ENCODE measurements at regions not wholly inside any gene's neighbourhood (a gene's known extent, or its start where the extent isn't known, plus 50 kb on each side); places are given as distances from the start of the nearest gene placed in this dataset.

DNA sequence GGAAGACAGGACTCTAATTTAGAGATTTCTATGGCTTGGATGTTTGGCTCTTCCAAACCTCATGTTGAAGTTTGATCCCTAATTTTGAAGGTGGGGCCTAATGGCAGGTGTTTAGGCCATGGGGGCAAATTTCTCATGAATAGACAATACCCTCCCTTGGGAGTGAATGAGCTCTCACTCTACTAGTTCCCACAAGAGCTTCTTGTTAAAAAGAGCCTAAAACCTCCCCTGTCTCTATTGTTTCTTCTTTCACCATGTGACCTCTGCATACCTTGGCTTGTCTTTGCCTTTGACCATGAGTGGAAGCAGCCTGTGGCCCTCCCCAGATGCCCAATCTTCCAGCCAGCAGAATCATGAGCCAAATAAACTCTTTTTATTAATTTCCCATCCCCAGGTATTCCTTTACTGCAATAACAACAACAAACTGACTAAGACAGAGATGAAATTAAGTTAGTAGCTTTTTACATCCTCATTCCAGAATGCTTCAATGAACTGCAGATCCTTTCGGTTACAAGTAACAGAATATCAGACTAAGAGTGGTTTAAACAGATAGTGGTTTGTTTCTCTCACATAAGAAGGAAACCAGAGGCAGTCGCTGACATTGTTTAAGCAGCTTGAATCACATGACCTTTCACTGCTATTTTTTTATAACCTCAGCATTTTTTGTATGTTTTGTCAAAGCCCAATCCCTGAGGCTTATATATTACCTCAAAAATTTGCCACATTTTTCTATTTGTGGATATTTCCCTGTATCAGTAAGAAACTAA, 1013.3 kb upstream of the SEMA6D start:
- no peak for DNase-seq (ENCODE audit: low read depth in 2 of 2)

DNA sequence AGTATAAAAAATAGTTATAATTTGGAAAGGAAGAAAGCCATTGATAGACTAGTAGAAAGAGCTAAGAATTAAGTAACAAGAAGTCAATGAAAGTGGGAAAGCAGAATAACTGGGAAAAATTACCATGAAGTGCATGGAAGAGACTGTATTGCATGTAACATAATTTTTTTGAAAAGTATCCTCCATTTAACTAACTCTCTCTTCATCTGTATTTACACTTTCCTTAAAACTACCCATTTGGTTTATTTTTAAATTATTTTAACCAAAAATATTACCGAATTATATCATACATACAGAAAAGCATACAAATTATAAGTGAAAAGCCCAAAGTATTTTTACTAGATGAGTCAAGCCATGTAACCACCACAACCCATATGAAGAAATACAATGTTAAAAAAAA, 1009.9 kb upstream of the SEMA6D start:
- no peak for DNase-seq (ENCODE audit: low read depth in 2 of 2)

DNA sequence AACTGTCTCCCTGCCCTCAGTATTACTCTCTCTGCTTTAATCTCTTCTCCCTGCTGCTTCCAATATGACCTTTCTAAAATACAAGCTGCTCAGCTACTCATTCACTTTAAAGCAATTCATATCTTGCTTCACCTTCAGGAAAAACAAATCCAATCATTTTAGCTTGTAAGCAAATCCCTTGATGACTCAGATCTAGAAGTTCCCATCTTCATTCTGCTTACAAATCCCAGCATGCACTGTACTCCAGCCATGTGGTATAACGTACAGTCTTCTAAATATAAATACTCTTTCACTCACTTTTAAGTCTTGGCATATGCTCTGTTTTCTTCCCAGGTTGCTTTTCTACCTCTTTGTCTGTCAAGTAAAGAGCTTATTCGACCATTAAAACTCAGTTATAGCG, 1009.1 kb upstream of the SEMA6D start:
- DNase-seq (ENCODE audit: low read depth in 2 of 2), result no peak

DNA sequence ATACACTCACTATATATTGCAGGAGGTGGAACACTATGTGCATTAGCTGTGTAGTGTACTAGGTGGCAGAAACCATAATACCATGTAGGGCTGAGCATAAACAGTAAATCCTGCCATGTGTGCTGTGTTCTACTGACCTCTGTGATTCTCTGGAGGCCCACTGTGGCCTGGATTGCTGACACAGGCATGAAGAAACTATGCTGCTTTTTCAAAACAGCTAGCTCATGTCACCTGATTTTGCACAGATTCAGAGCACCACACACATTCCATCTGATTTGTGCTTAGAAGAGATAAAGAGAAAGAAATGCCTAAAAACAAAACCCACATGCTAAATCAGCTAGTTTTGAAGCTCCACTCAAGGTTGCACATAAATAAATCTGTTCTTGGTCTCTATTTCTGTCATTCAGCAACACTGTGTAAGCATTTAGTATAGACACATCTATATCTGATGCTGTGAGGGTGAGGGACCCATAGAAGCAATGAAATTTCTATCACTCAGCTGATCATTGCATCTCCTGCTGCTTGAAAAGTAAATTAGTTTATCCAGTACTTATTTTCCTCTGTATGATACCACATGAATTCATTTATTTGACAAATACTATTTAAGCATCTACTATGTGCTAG, 1007.7 kb upstream of the SEMA6D start:
- no peak for DNase-seq (ENCODE audit: low read depth in 2 of 2)

DNA sequence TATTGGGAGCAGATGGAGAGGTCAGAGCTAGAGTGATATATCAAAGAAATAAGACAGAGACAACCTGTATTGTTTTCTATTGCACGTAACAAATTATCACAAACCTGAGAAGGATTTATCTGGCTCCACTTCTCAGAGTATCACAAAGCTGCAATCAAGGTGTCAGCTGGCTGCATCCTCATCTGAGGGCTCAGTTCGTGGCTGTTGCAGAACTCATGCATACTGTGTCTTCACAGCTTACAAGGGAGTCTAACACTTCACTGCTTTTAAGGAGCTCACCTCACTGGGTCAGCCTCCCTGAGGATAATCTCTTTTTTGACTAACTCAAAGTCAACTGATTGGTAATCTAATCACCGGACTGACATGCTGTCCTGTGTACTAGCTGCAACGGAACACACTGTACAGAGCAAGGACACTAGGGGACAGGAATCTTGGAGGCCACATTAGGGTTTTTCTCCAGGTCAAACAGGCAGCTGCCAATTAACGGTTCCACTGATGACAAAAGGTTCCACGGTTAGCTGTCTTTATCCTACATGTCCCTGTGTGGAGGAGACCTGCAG, 1006.8 kb upstream of the SEMA6D start:
- DNase-seq (ENCODE audit: low read depth in 2 of 2), result no peak

DNA sequence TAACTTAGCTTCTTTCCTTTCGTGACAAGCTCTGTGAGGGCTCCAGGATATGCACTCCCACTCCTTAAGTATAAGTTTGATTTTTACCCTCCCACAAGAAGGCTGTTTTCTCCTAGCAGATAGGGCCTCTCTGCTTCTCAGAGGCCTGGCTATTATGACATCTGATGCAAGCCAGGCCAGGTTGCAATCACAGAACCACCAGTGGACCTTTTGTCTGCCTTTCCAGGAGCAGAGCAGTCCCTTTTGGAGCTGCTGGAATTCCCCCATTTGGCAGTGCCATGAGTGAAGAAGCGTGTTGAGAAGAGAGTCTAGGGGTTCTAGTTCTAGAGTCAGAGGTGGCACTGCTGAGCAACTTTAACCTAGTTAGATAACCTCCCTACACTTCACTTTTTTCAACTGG, 1004.3 kb upstream of the SEMA6D start:
- no peak for DNase-seq (ENCODE audit: low read depth in 2 of 2)

DNA sequence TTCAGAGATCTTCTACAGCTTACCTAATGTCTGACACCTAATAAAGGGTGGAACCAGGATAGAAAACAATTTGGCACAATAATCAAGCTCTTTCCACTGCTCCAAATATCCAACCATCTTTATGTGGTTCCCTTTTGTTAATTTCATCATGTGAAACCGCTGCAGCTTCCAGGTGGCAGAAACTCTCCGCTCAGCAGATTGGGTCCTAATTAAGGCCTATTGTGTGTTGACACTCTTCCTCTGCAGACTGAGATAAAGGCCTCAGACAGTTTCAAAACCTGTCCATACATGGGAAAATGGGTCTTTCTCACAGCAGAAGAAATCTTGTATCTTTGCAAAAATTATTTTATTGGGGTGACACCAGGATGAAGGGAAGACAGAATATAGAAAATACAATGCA, 1002.4 kb upstream of the SEMA6D start:
- DNase-seq (ENCODE audit: low read depth in 2 of 2), result no peak

DNA sequence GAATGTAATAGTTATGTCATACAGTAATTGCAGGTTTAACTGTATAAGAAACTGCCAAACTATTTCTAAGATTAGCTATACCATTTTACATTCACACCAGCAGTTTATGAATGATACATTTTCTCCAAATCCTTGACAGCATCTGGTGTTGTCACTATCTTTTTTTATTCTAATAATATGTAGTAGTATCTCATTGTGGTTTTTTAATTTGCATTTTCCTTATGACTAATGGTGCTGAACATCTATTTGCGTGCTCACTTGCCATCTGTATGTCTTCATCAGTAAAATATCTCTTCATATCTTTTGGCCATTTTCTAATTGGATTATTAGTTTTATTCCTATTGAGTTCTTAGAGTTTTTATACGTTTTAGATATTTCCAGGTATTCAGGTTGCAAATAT, 994.0 kb upstream of the SEMA6D start:
- DNase-seq (ENCODE audit: low read depth in 2 of 2), result no peak

DNA sequence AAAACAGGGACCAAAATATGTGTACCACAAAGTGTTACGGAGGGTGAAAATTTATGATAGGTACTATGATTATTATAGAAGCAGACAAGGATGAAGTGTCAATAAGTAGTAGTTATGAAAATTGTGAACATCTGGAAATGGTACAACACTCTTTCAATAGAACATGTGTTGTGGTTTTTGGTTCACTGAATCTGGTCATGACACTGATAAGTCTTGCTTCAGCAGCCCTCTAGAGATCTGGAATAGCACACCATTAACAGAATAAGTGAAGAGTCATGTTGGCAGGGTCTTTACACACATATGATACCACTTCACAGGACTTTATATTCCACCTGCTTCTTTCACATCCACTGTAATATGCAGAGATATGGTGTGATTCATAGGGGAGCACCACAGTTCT, 985.2 kb upstream of the SEMA6D start:
- no peak for DNase-seq (ENCODE audit: low read depth in 2 of 2)

DNA sequence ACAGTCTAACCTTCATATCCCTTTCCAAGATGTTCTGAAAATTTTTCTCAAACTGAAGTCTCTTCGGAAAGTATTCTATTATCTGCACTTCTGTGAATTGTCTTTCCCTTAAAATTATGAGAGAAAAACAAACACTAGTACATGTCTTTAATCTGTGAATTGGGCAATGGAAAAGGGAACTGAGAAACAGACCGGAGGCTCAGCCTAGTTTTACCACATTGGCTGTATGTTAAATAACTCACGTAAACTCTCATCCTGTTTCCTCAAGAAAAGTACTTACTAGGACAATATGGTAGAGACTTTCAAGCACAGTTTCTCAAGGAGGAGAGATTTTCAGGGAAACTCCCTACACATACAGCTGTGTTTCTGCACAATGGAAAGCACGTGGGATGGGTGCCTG, 982.2 kb upstream of the SEMA6D start:
- no peak for DNase-seq (ENCODE audit: low read depth in 2 of 2)

DNA sequence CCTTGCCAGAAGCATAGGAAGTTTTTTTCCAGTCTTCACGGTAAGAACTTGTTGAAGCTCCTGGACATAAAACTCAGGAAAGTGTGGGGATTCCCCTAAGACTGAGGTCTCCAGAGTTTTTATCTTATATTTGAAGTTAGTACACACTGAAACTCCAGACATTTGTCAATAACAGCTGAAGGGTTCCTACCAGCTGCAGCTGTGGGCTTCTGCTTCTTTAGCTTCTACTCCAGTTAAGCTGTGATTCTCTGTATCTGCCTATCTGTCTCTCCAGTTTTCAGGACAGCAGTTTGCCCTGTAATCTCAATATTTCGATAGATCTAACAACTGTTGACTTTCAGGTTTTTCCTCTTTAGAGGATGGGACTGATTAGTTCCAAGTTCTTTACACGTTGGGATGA, 966.0 kb upstream of the SEMA6D start:
- no peak for DNase-seq (ENCODE audit: low read depth in 2 of 2)

DNA sequence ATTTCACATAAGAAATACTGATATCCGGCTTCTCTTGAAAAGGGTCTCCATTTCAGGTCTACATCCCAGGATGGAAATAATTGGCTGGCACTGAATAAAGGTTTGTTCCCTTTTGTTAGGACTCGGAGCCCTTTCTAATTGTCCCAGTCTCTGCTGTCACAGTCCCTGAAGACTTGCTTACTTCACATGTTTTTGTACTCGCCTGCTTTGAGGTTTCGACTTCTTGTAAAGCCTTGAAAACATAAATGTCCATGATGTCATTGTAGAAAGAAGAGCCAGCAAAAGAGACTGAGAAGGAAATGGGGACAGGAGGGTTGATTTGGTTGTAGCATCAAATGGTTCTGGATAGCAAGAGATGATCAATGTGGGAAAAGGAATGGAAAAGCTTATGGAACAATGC, 963.4 kb upstream of the SEMA6D start:
- no peak for DNase-seq (ENCODE audit: low read depth in 2 of 2)

DNA sequence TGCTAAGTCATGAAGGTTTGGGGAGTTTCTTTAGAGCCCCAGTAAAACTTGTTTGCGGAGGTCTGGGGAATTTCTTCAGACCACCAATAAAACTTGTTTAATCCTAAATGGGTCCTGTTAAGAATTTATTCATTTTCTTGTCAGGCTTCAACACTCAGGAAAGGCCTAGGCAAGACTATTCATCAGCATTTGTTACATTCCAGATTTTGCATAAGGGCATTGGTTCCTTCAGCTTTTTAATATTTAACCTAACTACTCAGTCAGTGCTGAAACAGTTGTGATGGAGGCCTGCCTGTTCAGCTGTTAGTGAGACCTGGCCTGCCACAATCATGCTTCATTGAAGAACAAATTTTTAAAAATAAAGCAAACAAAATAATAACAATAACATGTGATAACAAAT, 954.2 kb upstream of the SEMA6D start:
- DNase-seq (ENCODE audit: low read depth in 2 of 2), result no peak

DNA sequence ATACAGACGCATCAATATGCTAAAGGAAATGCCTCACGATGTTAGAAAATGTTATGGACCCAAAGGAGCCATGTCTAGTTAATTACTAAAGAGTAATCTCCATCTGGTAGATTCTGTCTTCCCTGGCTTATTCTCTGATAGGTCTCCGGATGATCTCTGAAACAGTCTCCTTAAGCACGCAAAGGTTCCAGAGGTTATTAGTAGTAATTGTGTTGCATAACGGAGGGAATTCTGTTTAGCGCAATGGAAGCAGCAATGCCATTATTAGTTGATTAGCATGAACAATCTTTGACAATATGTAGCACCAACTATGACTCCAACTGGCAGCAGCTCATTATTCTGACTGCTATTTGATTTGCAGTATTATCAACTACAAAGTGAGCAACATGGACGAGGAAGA, 952.5 kb upstream of the SEMA6D start:
- DNase-seq (ENCODE audit: low read depth in 2 of 2), result no peak

DNA sequence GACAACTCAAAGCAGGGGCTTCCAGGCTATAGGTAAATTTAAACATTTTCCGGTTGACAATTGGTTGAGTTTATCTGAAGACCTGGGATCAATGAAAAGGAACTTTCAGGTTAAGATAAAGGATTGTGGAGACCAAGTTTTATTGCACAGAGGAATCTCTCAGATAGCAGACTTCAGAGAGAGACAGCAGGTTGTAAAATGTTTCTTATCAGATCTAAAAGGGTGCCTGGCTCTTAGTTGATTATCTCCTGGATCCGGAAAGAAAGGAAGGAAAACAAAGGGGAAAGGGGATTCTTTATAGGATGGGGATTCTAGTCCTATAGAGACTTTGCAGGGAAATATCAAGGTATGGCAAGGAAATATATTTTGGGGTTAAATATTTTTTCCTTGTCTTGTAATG, 951.3 kb upstream of the SEMA6D start:
- DNase-seq (ENCODE audit: low read depth in 2 of 2), result no peak

DNA sequence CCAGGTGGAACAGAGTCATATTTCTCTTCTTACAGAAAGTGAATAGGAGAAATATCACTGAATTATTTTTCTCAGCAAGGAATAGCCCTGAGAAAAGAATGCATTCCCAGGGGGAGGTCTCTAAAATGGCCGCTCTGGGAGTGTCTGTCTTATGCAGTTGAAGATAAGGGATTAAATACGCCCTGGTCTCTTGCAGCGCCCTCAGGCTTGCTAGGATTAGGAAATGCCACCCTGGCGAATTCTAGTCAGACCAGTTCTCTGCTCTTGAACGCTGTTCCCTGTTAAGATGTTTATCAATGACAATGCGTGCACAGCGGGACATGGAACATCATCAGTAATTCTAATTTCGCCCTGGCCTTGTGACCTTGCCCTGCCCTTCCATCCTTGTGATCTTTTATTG, 949.0 kb upstream of the SEMA6D start:
- no peak for DNase-seq (ENCODE audit: low read depth in 2 of 2)

DNA sequence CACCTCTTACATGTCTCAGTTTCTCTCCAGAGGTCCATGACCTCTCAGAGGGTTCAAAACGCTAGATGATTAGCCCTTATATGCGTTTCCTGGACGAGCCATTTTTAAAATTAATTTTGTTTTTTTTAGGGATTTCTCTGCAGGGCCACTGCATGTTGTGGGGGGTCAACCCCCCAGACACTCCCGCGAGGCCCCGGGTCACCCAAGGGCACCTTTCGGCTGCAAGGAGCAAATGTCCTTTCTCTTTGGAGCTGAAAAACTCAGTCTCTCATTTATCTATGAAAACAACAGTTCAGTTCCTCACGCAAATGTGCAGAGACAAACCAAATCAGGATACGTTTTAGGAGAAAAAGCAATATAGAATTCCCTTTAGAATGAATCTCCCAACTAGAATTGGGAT, 944.3 kb upstream of the SEMA6D start:
- no peak for DNase-seq (ENCODE audit: low read depth in 2 of 2)

DNA sequence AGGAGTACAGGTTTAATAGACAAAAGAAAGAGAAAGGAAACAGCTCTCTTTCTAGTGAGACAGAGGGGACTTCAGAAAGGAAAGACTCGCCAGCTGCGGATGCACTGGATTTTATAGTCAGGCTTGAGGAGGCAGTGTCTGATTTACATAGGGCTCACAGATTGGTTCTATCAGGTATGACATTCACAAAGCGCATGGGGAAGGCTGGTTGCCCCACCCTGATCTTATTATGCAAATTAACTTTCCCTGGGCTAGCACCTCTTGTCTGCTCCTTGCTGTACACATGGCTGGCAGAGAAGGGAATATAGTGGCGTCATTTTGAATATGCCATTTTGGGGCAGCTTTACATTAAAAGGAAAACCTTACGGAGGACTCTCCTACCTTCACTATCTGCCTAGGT, 938.4 kb upstream of the SEMA6D start:
- DNase-seq (ENCODE audit: low read depth in 2 of 2), result no peak

DNA sequence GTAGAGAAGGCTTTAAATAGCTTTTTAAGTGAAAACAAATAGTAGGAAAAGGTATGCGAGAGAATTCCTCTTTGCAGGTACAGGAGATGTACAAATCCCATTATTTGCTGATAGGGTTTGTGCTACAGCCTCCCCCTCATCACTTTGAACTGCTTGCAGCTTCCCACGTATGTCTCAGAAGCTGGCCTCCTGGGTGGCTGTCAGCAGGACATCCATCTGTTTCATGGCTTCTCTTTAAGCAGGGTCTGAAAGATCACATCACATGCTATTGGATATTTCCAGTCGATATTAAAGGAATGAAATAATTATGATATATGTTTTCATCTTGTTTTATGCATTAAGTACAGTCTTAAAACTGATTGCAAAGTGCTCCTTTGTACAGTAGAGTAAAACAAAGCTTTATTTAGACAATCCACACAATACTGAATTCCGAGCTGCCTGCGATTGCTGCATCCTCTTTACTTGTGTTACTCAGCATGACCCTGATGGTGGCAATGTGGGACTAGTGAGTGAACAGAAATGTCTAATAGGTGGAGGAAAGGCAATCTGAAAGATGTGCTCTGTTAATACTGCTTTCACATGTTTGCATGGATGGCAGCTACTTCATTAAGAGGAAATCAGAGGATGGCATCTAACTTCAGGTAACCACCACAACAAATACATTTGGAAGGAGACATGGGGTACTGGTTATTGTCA, 930.6 kb upstream of the SEMA6D start:
- no peak for DNase-seq (ENCODE audit: low read depth in 2 of 2)

DNA sequence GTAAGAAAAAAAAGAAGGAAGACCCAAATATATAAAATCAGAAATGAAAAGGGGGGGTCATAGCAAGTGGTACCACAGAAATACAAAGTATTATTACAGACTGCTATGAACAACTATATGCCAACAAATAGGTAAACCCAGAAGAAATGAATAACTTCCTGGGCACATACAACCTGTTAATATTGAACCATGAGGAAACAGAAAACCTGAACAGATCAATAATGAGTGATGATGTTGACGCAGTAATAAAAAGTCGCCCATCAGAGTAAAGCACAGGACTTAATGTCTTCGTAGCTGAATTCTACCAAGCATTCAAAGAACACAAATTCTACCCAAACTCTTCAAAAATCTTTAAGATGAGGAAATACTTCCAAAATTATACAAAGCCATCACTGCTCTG, 921.6 kb upstream of the SEMA6D start:
- no peak for DNase-seq (ENCODE audit: low read depth in 2 of 2)

DNA sequence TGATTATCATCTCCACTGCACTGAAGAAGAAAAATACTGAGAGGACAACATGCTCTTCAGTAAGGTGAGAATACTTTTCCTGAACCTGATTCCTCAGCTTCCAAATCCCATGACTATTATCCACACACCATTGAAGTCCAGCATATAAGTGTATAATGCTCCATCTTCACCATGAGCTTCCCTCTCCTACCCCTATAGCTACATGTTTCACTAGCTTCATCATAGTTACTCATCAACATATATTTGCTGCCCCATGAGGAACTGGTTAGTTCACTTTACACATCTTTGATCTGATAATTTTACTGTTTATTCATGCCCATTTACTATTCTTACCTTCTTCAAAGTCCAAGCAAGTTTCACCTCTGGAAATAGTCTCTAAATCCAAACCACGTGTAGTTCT, 908.5 kb upstream of the SEMA6D start:
- DNase-seq (ENCODE audit: low read depth in 2 of 2), result no peak

DNA sequence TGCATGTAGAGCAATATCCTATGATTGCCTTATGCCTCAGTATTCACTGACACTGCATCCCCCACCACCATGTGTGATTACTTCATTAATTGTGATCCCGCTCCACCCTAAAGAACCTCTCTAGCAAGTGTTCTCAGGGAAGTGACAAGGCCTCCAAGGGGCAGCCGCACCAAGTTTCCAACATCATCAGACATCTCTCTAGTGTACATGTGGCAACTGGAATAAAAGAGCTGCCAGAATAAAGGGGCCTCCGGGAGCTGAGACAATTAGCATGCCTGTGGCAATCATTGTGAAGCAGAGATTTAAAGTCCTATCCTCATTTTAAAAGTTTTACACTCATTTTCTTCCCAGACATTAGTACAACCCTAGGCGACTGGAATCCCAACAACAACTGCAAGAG, 902.1 kb upstream of the SEMA6D start:
- DNase-seq (ENCODE audit: low read depth in 2 of 2), result no peak

DNA sequence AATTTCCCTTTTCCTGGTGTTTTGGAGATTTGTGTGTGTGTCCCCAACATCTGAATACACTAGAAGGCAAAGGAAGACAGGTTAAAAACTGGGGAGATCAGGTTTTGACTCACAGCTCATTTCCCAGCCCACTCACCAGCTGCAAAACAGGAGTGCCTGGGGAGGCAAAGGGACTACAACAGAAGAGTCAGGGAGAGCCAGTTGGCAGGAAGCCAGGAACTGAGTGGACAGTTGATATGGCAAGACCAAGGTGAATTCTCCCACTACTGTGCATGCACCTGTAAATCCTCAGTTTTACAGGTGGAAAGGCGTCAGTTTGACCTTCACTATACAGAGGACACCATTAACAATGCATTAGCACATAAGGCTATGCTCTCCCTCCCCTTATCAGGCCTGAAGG, 901.5 kb upstream of the SEMA6D start:
- no peak for DNase-seq (ENCODE audit: low read depth in 2 of 2)
